ENCODE measurements at regions not wholly inside any gene's neighbourhood (a gene's known extent, or its start where the extent isn't known, plus 50 kb on each side); places are given as distances from the start of the nearest gene placed in this dataset.

- intact Hi-C loops (cut with DNase I, micrococcal nuclease): no loop called here
- ATAC-seq (no peak), DNase-seq (no peak)
These were observed 384.2 kb downstream of the TLL1 start for GRCh38 chr4:166257276-166257675.

GRCh38 chr4:166257891-166258290 lies 384.9 kb downstream of the TLL1 start:
- no peak for DNase-seq
- no peak for ATAC-seq
- intact Hi-C loops (cut with DNase I, micrococcal nuclease): no loop called here

- DNase-seq (no peak), ATAC-seq (no peak)
- intact Hi-C loops (cut with DNase I, micrococcal nuclease): no loop called here
These were observed 386.0 kb downstream of the TLL1 start for GRCh38 chr4:166259081-166259480.

- intact Hi-C loops (cut with DNase I, micrococcal nuclease): no loop called here
- ATAC-seq (no peak), DNase-seq (no peak)
These were observed 401.2 kb downstream of the TLL1 start for GRCh38 chr4:166274136-166274761.

- no peak for ATAC-seq
- no peak for DNase-seq
- intact Hi-C loops (cut with DNase I, micrococcal nuclease): no loop called here
These were observed 401.7 kb downstream of the TLL1 start for GRCh38 chr4:166274775-166275174.

- DNase-seq (no peak), ATAC-seq (no peak)
- intact Hi-C loops (cut with DNase I, micrococcal nuclease): no loop called here
These were observed 404.4 kb downstream of the TLL1 start for GRCh38 chr4:166277401-166277800.

- intact Hi-C loops (cut with DNase I, micrococcal nuclease): no loop called here
- no peak for ATAC-seq
- DNase-seq: no peak
These were observed 404.8 kb downstream of the TLL1 start for GRCh38 chr4:166277853-166278252.

- intact Hi-C loops (cut with DNase I, micrococcal nuclease): no loop called here
- ATAC-seq: no peak
- DNase-seq: no peak
These were observed 406.2 kb downstream of the TLL1 start for GRCh38 chr4:166279261-166279660.

- intact Hi-C loops (cut with DNase I, micrococcal nuclease): no loop called here
- ATAC-seq (no peak), DNase-seq (no peak)
These were observed 407.6 kb downstream of the TLL1 start for GRCh38 chr4:166280642-166281041.

GRCh38 chr4:166282081-166282770 lies 409.2 kb downstream of the TLL1 start:
- DNase-seq: no peak
- intact Hi-C loops (cut with DNase I, micrococcal nuclease): no loop called here
- no peak for ATAC-seq

GRCh38 chr4:166284221-166284620 lies 411.2 kb downstream of the TLL1 start:
- no peak for ATAC-seq
- intact Hi-C loops (cut with DNase I, micrococcal nuclease): no loop called here

GRCh38 chr4:166290426-166290825 lies 417.4 kb downstream of the TLL1 start:
- no peak for ATAC-seq
- no peak for DNase-seq
- intact Hi-C loops (cut with DNase I, micrococcal nuclease): no loop called here

More at GRCh38 chr4:166284221-166284620, 411.2 kb downstream of the TLL1 start:
- no peak for DNase-seq

- DNase-seq (no peak), ATAC-seq (no peak)
- intact Hi-C loops (cut with DNase I, micrococcal nuclease): no loop called here
These were observed 420.5 kb downstream of the TLL1 start for GRCh38 chr4:166293556-166293955.

GRCh38 chr4:166301266-166301665 lies 428.2 kb downstream of the TLL1 start:
- no peak for DNase-seq
- intact Hi-C loops (cut with DNase I, micrococcal nuclease): no loop called here
- no peak for ATAC-seq

GRCh38 chr4:166308647-166309046 lies 435.6 kb downstream of the TLL1 start:
- no peak for DNase-seq
- intact Hi-C loops (cut with DNase I, micrococcal nuclease): no loop called here
- ATAC-seq: no peak

GRCh38 chr4:166309286-166309685 lies 436.2 kb downstream of the TLL1 start:
- ATAC-seq (no peak), DNase-seq (no peak)
- intact Hi-C loops (cut with DNase I, micrococcal nuclease): no loop called here

- no peak for DNase-seq
- intact Hi-C loops (cut with DNase I, micrococcal nuclease): no loop called here
- ATAC-seq: no peak
These were observed 438.1 kb downstream of the TLL1 start for GRCh38 chr4:166311169-166311568.

- DNase-seq: no peak
- ATAC-seq: no peak
- intact Hi-C loops (cut with DNase I, micrococcal nuclease): no loop called here
These were observed 439.1 kb downstream of the TLL1 start for GRCh38 chr4:166312166-166312565.

GRCh38 chr4:166314902-166315301 lies 441.9 kb downstream of the TLL1 start:
- ATAC-seq (no peak), DNase-seq (no peak)
- intact Hi-C loops (cut with DNase I, micrococcal nuclease): no loop called here

- intact Hi-C loops (cut with DNase I, micrococcal nuclease): no loop called here
- ATAC-seq (no peak), DNase-seq (no peak)
These were observed 442.9 kb downstream of the TLL1 start for GRCh38 chr4:166315721-166316467.
